CD4-positive, alpha-beta T cell treated with Interferon gamma for 1 hour (primary cell): ENCODE measurements at regions not wholly inside any gene's neighbourhood (a gene's known extent, or its start where the extent isn't known, plus 50 kb on each side); places are given as distances from the start of the nearest gene placed in this dataset.
A peak's percentile ranks its signal among the peaks of the same experiment; 100 is the strongest.
"Not testable (repeated sequence)": the region's sequence is repeated elsewhere in the genome, so short reads cannot be mapped to it uniquely, and the experiment has no call there.

ENCODE experiments used
- DNase-seq: peaks from one replicate; pipeline ENCODE4 v3.0.0-alpha.2; 2020

DNA sequence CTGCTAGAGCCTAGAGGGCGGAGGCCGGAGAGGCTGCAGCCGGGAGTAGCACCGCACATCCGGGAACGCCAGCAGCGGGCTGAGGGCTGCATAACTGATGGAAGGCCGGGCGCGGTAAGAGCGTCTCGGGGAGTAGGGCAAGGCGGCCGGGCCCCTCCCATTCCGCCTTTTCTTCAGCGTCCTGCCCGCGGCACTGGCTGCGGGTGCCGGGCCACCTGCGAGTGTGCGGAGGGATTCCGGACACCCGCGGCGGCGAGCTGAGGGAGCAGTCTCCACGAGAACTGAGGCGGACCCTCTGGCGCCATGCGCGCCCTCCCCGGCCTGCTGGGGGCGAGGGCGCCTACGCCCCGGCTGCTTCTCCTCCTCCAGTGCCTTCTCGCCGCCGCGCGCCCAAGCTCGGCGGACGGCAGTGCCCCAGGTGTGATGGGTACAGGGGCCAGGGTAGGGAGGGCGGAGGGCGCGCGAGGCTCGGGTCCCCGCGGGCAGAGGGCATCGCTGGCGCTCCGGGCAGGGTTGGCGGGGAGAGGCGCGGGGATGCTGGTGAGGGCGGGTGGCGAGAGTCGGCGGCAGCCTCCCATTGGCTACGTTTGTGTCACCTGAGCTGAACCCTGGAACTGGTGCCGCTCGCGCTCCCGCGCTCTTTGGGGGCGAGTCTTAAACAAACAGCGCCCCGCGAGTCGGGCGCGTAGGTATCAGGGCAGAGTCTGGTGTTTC lies 334.4 kb downstream of the SRGAP2C start:
- DNase-seq = peak; percentile 83

DNA sequence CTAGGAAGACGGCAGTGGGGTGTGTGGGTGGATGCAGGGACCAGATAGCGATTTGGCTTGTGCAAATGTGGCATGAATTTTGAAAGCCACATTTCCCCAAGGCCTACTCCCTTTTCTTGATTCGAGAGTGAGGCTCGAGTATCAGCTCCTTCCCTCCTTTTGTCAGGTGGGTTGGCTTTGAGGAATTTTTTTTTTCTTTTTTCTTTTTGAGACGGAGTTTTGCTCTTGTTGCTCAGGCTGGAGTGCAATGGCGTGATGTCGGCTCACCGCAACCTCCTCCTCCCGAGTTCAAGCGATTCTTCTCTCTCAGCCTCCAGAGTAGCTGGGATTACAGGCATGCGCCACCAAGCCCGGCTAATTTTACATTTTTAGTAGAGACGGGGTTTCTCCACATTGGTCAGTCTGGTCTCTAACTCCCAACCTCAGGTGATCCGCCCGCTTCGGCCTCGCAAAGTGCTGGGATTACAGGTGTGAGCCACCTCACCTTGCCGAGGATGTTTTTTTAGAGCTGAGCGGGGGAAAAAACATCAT lies 335.0 kb downstream of the SRGAP2C start:
- not testable (repeated sequence) for DNase-seq

DNA sequence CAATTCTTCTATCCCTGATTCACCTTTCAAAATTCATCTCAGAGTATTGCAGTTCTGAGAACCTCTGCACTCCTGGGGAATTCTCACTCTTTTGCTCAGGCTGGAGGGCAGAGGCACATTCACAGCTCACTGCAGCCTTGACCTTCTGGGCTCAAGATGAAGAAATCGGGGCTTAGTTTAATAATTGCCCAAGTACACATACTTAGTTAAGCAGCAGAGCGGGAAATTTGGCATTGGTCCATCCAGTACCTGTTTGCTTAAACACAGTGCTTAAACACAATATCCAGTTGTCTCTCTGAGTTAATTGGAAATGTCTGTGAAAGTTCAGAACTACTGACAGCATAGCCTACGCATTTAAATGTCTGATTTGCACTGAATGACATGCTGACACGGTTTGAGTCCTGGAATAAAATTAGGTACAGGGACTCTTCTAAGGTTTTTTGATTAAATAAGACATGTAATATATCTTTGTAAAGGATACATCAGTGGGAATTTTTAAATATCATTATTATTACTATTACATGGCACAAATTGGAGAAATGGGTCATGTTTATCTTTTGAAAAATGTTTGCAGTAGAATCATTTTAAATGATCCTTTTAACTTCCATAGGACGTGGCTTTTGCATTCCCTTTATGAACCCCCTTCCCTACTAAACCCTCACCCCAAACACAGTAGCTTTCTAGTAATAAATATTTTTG lies 337.4 kb downstream of the SRGAP2C start:
- no peak for DNase-seq

DNA sequence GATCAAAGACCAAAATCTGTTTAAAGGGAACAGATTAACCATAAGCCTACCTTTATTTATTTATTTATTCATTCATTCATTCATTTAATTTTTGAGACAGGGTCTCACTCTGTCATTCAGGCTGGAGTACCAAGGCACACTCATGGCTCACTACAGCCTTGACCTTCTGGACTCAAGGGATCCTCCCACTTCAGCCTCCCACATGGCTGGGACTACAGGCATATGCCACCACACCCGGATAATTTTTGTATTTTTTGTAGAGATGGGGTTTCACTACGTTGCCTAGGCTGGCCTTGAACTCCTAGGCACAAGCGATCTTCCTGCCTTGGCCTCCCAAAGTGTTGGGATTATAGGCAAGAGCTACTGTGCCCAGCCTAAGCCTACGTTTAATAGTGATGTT lies 338.3 kb downstream of the SRGAP2C start:
- not testable (repeated sequence) for DNase-seq

DNA sequence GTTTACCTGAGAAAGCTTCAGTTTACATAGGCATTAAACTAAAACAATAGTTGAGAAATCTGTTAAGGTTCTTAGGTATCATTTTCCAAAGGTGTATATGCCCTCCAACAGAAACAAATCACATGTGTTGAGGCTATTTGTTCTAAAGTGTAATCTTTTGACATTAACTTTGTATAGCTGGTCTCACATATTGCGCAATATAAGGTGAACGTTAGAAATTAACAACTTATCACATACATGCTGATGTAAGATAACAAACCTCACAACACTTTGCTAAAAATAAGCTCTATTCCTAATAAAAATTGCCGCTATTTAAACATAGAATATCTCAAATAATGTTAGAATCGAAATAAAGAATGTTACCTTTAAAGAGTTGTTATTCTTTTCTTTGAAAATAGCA lies 340.6 kb downstream of the SRGAP2C start:
- no peak for DNase-seq

DNA sequence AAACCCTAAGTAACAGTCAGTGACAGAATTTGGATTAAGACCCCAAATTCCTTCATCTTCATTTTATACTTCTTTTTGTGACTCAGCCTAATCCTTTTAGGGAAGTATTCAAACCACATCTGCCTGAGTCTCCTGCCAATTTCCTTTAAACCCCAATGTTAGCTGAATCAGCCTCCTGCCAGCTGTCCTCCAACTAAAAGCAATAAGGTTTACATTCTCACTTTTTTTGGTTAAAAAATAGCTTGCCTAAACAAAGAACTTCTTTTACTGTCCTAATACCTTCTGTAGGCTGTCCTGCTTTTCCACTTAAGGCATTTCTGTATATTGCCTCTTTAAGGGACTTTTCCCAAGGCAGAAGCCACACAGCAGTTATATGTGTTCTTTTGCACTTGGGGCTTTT lies 344.2 kb downstream of the SRGAP2C start:
- not testable (repeated sequence) for DNase-seq

DNA sequence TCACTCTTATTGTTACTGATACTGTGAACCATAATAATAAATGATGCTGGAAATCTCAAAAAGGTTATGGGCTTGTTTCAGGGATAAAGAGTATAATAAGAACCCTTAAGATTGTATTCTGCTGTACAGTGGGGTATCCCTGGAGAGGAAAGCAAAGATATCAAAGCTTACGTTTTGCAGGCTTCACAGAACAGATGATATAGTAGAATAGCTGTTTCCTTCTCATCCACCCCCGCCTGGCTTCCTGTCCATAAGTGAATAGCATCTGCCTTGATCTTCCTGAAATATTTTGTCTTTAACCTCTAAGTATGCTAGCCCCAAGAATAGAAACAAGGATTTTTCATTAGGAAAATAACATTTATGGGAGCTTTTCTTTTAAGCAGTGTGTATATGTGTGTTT lies 345.3 kb downstream of the SRGAP2C start:
- not testable (repeated sequence) for DNase-seq

DNA sequence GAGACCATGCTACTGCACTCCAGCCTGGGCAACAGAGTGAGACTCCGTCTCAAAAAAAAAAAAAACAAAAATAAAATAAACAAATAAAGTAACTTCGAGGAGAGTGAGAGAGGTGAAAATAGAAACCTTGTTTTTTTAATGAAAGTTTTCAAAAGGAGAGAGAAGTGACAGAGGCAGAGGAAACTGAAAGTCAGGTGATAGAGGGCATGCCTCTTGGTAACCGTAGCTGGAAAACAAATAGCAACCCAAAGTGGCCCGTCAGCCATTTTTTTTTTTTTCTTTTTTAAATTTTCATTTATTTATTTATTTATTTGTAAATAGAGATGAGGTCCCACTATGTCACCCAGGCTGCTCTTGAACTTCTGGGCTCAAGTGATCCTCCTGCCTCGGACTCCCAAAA lies 347.0 kb downstream of the SRGAP2C start:
- not testable (repeated sequence) for DNase-seq

DNA sequence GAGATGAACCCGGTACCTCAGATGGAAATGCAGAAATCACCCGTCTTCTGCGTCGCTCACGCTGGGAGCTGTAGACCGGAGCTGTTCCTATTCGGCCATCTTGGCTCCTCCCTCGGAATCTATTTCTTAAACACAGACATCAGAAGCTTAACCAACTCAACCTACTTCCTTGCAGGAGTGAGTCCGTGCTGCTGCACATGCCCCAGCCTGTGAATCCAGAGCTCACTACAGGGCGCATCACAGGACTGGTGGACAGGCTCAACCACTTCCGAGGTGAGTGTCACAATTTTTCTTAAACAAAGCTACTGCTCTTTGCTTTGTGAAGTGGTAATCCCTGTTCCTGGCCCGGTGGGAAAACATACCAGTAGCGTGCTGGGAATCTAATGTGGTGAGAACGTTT lies 353.4 kb downstream of the SRGAP2C start:
- not testable (repeated sequence) for DNase-seq

DNA sequence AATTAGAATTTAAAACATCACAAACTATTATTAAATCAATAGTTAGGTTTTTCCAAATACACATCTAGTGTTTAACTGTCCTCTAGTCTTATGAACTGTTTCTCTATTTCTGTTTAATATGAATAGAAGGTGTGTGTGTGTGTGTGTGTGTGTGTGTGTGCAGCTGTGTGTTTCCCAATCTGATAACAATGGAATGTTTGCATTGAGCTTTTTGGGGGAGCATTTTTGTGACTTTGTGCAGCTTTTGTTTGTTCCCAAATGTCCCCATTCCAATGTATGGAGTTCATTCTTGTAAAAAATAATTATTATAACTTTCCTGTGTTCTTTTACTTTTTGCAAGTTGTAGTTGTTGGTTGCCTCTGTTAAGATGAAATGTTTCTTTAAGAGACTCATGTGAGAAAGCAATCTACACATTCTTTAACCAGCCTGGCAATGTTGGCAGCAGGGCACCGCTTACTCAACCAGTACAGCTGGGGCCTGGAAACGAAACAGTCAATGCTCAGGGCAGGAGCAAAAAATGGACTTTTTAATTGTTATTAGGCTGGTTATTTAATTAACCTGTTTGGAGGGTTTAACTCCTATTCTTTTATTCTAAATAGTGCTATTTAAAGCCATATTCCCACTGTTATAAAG lies 354.3 kb downstream of the SRGAP2C start:
- no peak for DNase-seq

DNA sequence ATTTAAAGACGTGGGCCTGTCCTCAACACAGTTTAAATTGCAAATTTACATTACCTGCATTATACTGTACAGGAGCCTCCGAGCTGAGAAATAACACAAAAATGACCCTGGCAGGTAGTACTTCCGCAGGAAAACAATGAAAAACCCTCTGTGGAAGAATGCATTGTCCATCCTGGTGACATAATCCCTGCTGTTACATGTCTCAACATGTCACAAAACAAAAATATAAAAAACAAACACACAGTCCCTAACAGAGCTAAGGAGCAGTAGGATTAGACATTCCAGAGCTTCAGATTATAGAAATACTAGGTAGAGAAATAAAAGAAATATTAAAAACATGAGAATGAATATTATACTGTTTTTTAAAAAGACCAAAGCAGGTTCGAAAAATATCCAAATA lies 359.2 kb downstream of the SRGAP2C start:
- DNase-seq = not testable (repeated sequence)

DNA sequence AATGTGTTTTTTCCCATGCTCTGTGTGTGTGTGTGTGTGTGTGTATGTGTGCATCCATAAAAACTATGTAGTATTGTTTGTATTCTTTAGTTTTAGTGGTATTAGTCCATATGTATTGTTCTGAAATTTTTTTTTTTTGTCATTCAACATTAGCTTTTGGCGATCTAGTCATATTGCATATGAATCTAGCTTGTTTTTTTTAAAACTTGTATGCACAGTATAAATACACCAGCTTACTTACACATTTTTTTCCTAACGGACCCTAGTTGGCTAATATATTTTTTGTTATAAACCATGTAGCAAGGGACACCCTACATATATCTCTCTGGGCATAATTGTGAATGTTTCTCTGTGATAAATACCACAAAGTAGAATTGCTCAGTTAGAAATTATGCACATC lies 359.7 kb downstream of the SRGAP2C start:
- DNase-seq = no peak

DNA sequence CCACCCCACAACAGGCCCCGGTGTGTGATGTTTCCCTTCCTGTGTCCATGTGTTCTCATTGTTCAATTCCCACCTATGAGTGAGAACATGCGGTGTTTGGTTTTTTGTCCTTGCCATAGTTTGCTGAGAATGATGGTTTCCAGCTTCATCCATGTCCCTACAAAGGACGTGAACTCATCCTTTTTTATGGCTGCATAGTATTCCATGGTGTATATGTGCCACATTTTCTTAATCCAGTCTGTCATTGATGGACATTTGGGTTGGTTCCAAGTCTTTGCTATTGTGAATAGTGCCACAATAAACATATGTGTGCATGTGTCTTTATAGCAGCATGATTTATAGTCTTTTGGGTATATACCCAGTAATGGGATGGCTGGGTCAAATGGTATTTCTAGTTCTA lies 361.1 kb downstream of the SRGAP2C start:
- not testable (repeated sequence) for DNase-seq

DNA sequence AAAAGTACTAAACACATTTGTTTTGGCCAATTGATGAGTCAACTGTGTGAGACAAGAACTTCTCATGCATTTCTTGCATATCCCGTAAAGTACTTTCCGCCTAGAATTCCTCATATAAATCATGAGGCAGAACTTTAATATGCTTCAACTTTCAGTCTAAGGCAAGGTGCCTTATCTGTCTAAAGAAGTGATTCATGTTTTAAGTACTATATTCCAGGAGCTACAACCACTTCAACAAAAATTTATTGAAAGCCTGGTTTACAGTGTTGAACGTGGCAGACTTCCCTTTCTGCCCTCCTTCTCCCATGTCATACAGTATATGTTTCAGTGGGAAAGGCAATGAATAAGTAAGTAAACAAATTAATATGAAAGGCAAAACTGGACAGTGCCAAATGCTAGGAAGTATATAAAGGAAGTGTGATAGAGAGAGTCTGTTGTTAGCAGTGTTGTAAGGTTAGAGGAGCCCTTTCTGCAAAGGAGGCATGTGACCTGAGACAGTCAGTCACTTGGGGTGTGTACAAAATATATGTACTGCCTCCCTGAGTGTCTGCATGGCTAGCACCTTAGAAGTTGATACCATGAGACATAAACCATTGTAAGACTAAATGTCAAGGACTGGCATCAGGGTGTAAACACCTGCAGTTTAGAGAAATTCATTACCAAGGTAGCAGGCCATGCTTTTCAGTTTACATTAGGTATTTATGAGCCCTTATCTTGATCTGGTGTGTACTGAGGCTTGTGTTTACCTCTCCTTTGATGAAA lies 362.2 kb downstream of the SRGAP2C start:
- DNase-seq = no peak

DNA sequence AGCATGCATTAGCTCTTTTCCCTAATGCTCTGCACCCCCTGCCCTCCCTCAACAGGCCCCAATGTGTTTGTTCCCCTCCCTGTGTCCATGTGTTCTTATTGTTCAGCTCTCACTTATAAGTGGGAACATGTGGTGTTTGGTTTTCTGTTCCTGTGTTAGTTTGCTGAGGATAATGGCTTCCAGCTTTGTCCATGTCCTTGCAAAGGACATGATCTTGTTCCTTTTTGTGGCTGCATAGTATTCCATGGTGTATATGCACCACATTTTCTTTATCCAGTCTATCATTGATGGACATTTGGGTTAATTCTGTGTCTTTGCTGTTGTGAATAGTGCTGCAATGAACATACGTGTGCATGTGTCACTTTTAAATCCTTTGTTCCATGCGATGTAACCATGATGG lies 363.0 kb downstream of the SRGAP2C start:
- DNase-seq = not testable (repeated sequence)

DNA sequence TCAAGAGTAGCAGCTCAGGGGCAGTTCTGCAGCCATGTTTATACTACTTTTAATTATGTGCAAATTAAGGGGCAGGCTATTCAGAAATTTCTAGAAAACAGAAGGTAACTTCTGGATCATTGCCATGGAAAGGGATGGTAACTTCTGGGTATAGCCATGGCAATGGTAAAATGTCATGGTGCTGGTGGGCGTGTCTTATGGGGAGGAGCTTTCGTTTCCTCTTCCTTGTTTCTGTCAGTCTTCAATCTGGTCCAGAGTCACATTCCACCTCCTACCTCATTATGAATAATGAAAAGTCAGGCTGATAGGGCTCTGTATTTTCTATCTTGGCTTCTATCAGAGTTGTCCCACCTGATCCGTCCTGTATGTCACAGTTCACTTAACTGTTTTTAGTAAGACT lies 366.0 kb downstream of the SRGAP2C start:
- DNase-seq = not testable (repeated sequence)

DNA sequence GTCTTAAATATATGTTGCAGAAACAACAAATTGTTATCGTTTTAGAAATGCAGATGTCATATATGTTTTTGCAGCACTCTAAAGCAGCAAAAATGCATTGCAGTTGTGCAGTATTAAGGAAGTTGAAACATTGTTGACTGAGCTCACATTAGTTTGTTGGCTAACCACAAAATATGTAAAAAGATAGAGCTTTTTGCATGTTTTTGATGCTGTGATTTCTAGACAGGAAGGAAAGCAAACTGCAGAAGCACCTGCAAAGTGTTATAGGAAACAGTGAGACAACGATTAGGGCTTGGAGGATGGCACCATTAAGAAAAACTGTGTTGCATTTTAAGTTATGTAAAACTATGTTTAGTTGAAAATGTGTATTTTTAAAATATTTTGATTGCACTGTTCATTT lies 366.7 kb downstream of the SRGAP2C start:
- DNase-seq = not testable (repeated sequence)

DNA sequence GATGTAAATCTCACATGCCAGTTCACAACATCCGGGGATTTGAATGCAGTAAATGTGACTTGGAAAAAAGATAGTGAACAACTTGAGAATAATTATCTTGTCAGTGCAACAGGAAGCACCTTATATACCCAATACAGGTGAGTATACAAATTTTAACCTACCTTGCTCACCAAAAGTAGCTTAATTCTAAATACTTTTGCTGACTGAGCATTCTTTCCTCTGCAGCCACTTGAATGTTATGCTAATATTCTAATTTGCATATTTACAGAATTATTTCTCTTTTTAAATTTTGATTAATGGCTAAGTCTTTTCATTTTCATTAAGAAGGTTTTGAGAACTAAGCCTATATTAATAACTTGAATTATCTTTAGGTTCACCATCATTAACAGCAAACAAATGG lies 371.8 kb downstream of the SRGAP2C start:
- DNase-seq = not testable (repeated sequence)

DNA sequence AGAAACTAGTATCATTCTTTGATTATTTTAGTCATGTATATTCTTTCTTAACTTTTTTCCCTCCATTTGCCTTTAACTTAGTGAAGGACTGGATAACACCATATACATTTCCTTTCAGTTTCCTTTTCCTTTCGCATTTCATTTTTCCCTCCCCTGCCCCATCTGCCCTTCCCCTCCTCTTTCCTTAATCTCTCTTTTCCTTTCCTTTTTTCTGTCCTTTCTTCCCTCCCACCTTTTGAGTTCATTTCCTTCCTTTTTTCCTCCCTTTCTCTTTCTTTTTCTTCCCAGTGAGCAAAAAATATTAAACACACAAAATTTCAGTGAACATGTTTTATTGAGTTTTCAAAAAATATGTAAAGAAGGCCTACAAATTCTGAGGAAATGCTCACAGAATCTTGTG lies 373.3 kb downstream of the SRGAP2C start:
- DNase-seq = not testable (repeated sequence)

DNA sequence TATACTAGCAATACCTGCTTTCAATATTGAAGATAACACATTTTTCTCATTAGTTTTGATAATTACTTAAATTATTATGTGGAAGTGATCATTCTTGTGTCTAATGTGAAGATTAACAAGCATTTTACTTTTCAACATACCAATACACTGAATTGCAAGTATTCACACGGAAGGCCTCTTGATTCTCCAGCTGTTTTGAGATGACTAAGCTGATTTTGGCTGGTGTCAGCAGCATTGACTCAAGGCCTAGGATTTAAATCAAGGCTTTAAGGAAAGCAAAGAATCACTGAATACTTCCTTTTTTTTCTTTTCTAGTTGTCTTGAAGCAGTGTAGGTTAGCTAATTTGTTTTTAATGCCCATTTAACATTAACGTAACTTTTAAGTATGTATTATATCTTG lies 373.7 kb downstream of the SRGAP2C start:
- DNase-seq = no peak

DNA sequence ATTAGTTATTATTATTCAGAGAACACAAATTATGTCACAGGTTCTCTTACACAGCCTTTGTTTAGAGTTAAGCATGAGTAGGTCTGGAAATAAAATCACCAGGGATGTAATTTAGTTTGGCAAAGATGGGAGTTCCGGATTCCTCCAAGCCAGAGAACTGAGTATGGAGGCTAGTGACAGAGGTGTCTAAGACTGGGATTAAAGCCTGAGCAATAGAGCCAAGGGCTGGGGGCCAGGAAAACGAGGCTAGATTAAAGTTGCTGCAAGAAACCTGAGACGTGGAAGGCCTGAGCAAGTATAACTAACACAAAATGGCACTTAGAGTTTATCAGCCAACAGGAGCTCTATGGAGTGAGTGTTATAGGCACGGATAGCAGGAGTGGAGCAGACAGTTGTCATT lies 381.6 kb downstream of the SRGAP2C start:
- no peak for DNase-seq

DNA sequence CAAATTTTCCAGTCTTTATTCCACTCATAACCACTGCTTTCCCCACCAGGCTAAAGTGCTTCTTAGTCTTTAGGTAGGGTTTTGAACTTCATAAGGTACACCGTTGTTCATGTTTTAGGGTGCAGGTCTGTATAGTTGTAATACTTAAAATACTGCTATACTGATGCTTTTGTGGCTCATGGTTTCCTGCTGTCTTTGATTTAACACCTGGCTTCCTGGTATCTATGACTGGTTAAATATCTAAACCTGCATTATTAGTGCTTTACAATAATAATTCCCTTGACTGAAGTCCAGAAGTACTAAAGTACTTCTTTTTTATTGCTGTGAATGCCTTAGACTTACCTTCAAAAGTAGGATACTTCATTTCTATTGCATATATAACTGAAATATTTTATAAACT lies 384.7 kb downstream of the SRGAP2C start:
- no peak for DNase-seq

DNA sequence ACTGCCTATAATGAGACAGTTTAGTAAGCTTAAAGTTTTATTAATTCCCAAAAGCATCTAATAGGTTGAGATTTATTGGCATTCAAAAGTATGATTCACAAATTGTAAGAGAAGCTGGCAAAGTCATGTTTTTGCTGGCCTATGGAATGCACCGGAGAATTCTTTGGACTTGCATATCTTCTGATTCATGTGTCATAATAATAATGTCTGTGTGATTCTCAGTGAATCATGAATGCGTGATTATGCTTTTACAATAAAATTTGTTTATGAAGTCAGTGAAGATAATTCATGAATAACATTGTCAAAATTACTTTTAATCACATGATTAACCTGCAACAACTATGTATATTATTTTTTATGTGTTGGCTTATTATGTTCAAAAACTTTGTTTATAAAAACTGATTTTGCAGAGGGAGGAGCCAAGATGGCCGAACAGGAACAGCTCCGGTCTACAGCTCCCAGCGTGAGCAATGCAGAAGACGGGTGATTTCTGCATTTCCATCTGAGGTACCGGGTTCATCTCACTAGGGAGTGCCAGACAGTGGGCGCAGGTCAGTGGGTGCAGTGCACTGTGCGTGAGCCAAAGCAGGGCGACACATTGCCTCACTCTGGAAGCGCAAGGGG lies 389.2 kb downstream of the SRGAP2C start:
- DNase-seq = not testable (repeated sequence)
